Caco-2 (cell line): ENCODE measurements at regions not wholly inside any gene's neighbourhood (a gene's known extent, or its start where the extent isn't known, plus 50 kb on each side); places are given as distances from the start of the nearest gene placed in this dataset.
"Not testable (repeated sequence)": the region's sequence is repeated elsewhere in the genome, so short reads cannot be mapped to it uniquely, and the experiment has no call there.

Experiments
- BruUV-seq: library from RNA; stranded (reverse); fragments of 400-500 nt; replicated peaks from 2 replicates; lab custom pipeline; 2021; lab: Mats Ljungman, UMichigan
- CTCF ChIA-PET: fragments of 300-600 bp; sonication (Branson Sonifier 250); formaldehyde crosslinking; loops from one replicate; lab custom pipeline; 2022; ENCODE audit warnings: antibody characterized with exemption; lab: Charles Lee
- POLR2A ChIA-PET: fragments of 300-600 bp; sonication (Branson Sonifier 250); formaldehyde crosslinking; loops from one replicate; lab custom pipeline; 2022; ENCODE audit warnings: antibody characterized with exemption; lab: Charles Lee
- DNase-seq, 2 experiments: peaks; one replicate each; pipeline versions ENCODE4 v3.0.0 to v3.0.0-alpha.2; 2020 to 2022
- H3K27me3 ChIP-seq: replicated peaks from 2 replicates; pipeline ENCODE4 v1.6.0; 2011; ENCODE audit warnings: low read length; ENCODE audit not compliant: control insufficient read depth, insufficient read depth
- H3K36me3 ChIP-seq: 2 replicates; pipeline ENCODE4 v1.5.1; 2011; ENCODE audit warnings: low read length; ENCODE audit not compliant: control insufficient read depth, insufficient read depth
- H3K4me1 ChIP-seq: fragments of 250-450 bp; sonication (Bioruptor Pico); 2 replicates; pipeline ENCODE4 v1.5.1; 2020; ENCODE audit warnings: mild to moderate bottlenecking
- H3K4me3 ChIP-seq: 2 replicates; pipeline ENCODE4 v1.5.1; 2011; ENCODE audit warnings: low read depth, mild to moderate bottlenecking, control low read depth, low read length
- H3K9me3 ChIP-seq: fragments of 250-450 bp; sonication (Bioruptor Pico); 2 replicates; pipeline ENCODE4 v1.5.1; 2020; ENCODE audit warnings: mild to moderate bottlenecking, moderate library complexity
- H3K27ac Mint-ChIP-seq: one replicate; pipeline ENCODE4 v1.8.0; 2022; ENCODE audit warnings: mixed read lengths; ENCODE audit not compliant: unreplicated experiment
- H3K27me3 Mint-ChIP-seq: one replicate; pipeline ENCODE4 v1.8.0; 2022; ENCODE audit warnings: mixed read lengths; ENCODE audit not compliant: insufficient read depth, unreplicated experiment
- H3K36me3 Mint-ChIP-seq: one replicate; pipeline ENCODE4 v1.8.0; 2022; ENCODE audit warnings: mild to moderate bottlenecking, mixed read lengths; ENCODE audit not compliant: insufficient read depth, unreplicated experiment
- H3K4me1 Mint-ChIP-seq: one replicate; pipeline ENCODE4 v1.8.0; 2022; ENCODE audit warnings: low read depth, mixed read lengths; ENCODE audit not compliant: unreplicated experiment
- H3K4me3 Mint-ChIP-seq: one replicate; pipeline ENCODE4 v1.8.0; 2022; ENCODE audit warnings: mild to moderate bottlenecking, moderate library complexity, mixed read lengths; ENCODE audit not compliant: unreplicated experiment
- H3K9me3 Mint-ChIP-seq: one replicate; pipeline ENCODE4 v1.8.0; 2022; ENCODE audit warnings: mixed read lengths; ENCODE audit not compliant: unreplicated experiment
- CTCF ChIP-seq, 2 experiments: fragments of 200-600 bp in 1 of 2; IDR thresholded peaks; 1 replicate in 1 of 2; 2 replicates in 1 of 2; pipeline versions ENCODE4 v1.5.1 to v1.8.0; 2011 to 2022; ENCODE audit warnings: antibody characterized with exemption in 1 of 2, control low read depth in 1 of 2, inconsistent platforms in 1 of 2, low read depth in 1 of 2, low read length in 1 of 2, mild to moderate bottlenecking in 1 of 2, moderate library complexity in 1 of 2; ENCODE audit not compliant: insufficient read depth in 1 of 2, severe bottlenecking in 1 of 2, unreplicated experiment in 1 of 2
- intact Hi-C: fragments of 100-400 bp; cut with micrococcal nuclease; formaldehyde crosslinking; loops from one replicate; pipeline ENCODE4 v1.10.0; 2022; ENCODE audit not compliant: unreplicated experiment

GRCh38 chr4:187668526-187669082 lies 327.0 kb upstream of the ZFP42 start:
- DNase-seq: no peak
- ChIA-PET CTCF (no interaction called here), POLR2A (no interaction called here)
- Histone ChIP-seq H3K4me1 (no peaks in the 10 kb centered on the region), H3K9me3 (0 out of 2 replicates have a peak, but pooled peaks cover 5% of the 10 kb centered on the region), H3K36me3 (no peaks in the 10 kb centered on the region), H3K27me3 (no peaks in the 10 kb centered on the region), H3K4me3 (no peak overlapping the region)
- H3K9me3 Mint-ChIP-seq: peaks cover 13% of the 10 kb centered on the region
- no peak overlapping the region for H3K4me3 Mint-ChIP-seq
- BruUV-seq: no TSS peak
- H3K36me3 Mint-ChIP-seq: no peaks in the 10 kb centered on the region
- intact Hi-C loops: no loop called here
- H3K27ac Mint-ChIP-seq: no peak overlapping the region
- H3K4me1 Mint-ChIP-seq: no peaks in the 10 kb centered on the region
- H3K27me3 Mint-ChIP-seq: no peaks in the 10 kb centered on the region
- no peak for TF ChIP-seq CTCF (IDR thresholded peaks at IDR 0.05; ENCODE audit: insufficient read depth in 1 of 2, low read depth in 1 of 2, low read length in 1 of 2, severe bottlenecking in 1 of 2, unreplicated experiment in 1 of 2)

- intact Hi-C loops, H3K27me3 Mint-ChIP-seq: not testable (repeated sequence)
Observed at GRCh38 chr4:187671521-187671920, 324.1 kb upstream of the ZFP42 start.

GRCh38 chr4:187671958-187672357 lies 323.6 kb upstream of the ZFP42 start:
- H3K27me3 ChIP-seq, intact Hi-C loops, H3K4me1 ChIP-seq, H3K4me1 Mint-ChIP-seq, H3K27me3 Mint-ChIP-seq, H3K36me3 Mint-ChIP-seq, BruUV-seq, DNase-seq, H3K4me3 Mint-ChIP-seq, H3K27ac Mint-ChIP-seq, POLR2A ChIA-PET, H3K36me3 ChIP-seq, CTCF ChIA-PET, H3K9me3 ChIP-seq, H3K4me3 ChIP-seq: not testable (repeated sequence)
- H3K9me3 Mint-ChIP-seq: peaks cover 13% of the 10 kb centered on the region

More at GRCh38 chr4:187671521-187671920, 324.1 kb upstream of the ZFP42 start:
- H3K27me3 ChIP-seq, H3K4me3 ChIP-seq, H3K36me3 Mint-ChIP-seq, POLR2A ChIA-PET, H3K4me3 Mint-ChIP-seq, H3K27ac Mint-ChIP-seq, H3K4me1 ChIP-seq, CTCF ChIA-PET, H3K9me3 ChIP-seq, H3K4me1 Mint-ChIP-seq, DNase-seq, H3K36me3 ChIP-seq, BruUV-seq: not testable (repeated sequence)
- peaks cover 13% of the 10 kb centered on the region for H3K9me3 Mint-ChIP-seq

- DNase-seq, H3K27ac Mint-ChIP-seq, H3K4me1 ChIP-seq, H3K36me3 Mint-ChIP-seq, intact Hi-C loops, H3K9me3 ChIP-seq, H3K4me3 Mint-ChIP-seq, POLR2A ChIA-PET, H3K27me3 ChIP-seq, H3K4me3 ChIP-seq, H3K4me1 Mint-ChIP-seq, H3K36me3 ChIP-seq, CTCF ChIA-PET, H3K27me3 Mint-ChIP-seq, BruUV-seq: not testable (repeated sequence)
- H3K9me3 Mint-ChIP-seq: peaks cover 13% of the 10 kb centered on the region
Observed at GRCh38 chr4:187672526-187672925, 323.0 kb upstream of the ZFP42 start.
